ENCODE measurements at regions not wholly inside any gene's neighbourhood (a gene's known extent, or its start where the extent isn't known, plus 50 kb on each side); places are given as distances from the start of the nearest gene placed in this dataset.
"Not testable (repeated sequence)": the region's sequence is repeated elsewhere in the genome, so short reads cannot be mapped to it uniquely, and the experiment has no call there.

- not testable (repeated sequence) for DNase-seq (ENCODE audit: low read depth, low spot score)
These were observed 108.5 kb downstream of the OLFM1 start for GRCh38 chr9:135195975-135196374.

- no peak for DNase-seq (ENCODE audit: low read depth, low spot score)
These were observed 109.0 kb downstream of the OLFM1 start for GRCh38 chr9:135196474-135196873.

- DNase-seq (ENCODE audit: low read depth, low spot score) = no peak
These were observed 110.7 kb downstream of the OLFM1 start for GRCh38 chr9:135198144-135198543.

- no peak for DNase-seq (ENCODE audit: low read depth, low spot score)
These were observed 111.3 kb downstream of the OLFM1 start for GRCh38 chr9:135198586-135199285.

- DNase-seq (ENCODE audit: low read depth, low spot score) = no peak
These were observed 112.0 kb downstream of the OLFM1 start for GRCh38 chr9:135199489-135199888.

GRCh38 chr9:135201711-135202110 lies 114.2 kb downstream of the OLFM1 start:
- no peak for DNase-seq (ENCODE audit: low read depth, low spot score)

GRCh38 chr9:135204177-135204576 lies 116.7 kb downstream of the OLFM1 start:
- no peak for DNase-seq (ENCODE audit: low read depth, low spot score)

- no peak for DNase-seq (ENCODE audit: low read depth, low spot score)
These were observed 121.7 kb downstream of the OLFM1 start for GRCh38 chr9:135209136-135209535.

- no peak for DNase-seq (ENCODE audit: low read depth, low spot score)
These were observed 122.4 kb downstream of the OLFM1 start for GRCh38 chr9:135209852-135210251.

GRCh38 chr9:135210676-135211523 lies 123.4 kb downstream of the OLFM1 start:
- no peak for DNase-seq (ENCODE audit: low read depth, low spot score)

- no peak for DNase-seq (ENCODE audit: low read depth, low spot score)
These were observed 124.0 kb downstream of the OLFM1 start for GRCh38 chr9:135211524-135211890.

- no peak for DNase-seq (ENCODE audit: low read depth, low spot score)
These were observed 125.5 kb downstream of the OLFM1 start for GRCh38 chr9:135212961-135213360.

GRCh38 chr9:135213566-135213965 lies 126.1 kb downstream of the OLFM1 start:
- DNase-seq (ENCODE audit: low read depth, low spot score) = no peak

- DNase-seq (ENCODE audit: low read depth, low spot score) = no peak
These were observed 126.7 kb downstream of the OLFM1 start for GRCh38 chr9:135214054-135214640.

- no peak for DNase-seq (ENCODE audit: low read depth, low spot score)
These were observed 127.2 kb downstream of the OLFM1 start for GRCh38 chr9:135214706-135215105.

- DNase-seq (ENCODE audit: low read depth, low spot score) = no peak
These were observed 128.2 kb downstream of the OLFM1 start for GRCh38 chr9:135215571-135216161.

GRCh38 chr9:135216236-135216635 lies 128.8 kb downstream of the OLFM1 start:
- DNase-seq (ENCODE audit: low read depth, low spot score) = no peak

GRCh38 chr9:135216791-135217441 lies 129.4 kb downstream of the OLFM1 start:
- no peak for DNase-seq (ENCODE audit: low read depth, low spot score)

- no peak for DNase-seq (ENCODE audit: low read depth, low spot score)
These were observed 130.4 kb downstream of the OLFM1 start for GRCh38 chr9:135217836-135218235.

GRCh38 chr9:135218331-135219225 lies 131.1 kb downstream of the OLFM1 start:
- DNase-seq (ENCODE audit: low read depth, low spot score) = no peak
